Aorta (tissue), 5 donors: ENCODE measurements at regions not wholly inside any gene's neighbourhood (a gene's known extent, or its start where the extent isn't known, plus 50 kb on each side); places are given as distances from the start of the nearest gene placed in this dataset.

Experiments used
- ATAC-seq: fragments of 200-7000 bp; cut with Tn5 transposase; one replicate; pipeline ENCODE4 v1.9.1; 2022; ENCODE audit warnings: moderate library complexity; ENCODE audit not compliant: low FRiP score
- DNase-seq, 2 donors: peaks; one replicate each; pipeline ENCODE4 v3.0.0-alpha.2; 2020
- H3K27ac ChIP-seq, 2 donors: one replicate each; pipeline ENCODE4 v1.5.1; 2013; ENCODE audit warnings: low read length in 2 of 2, mild to moderate bottlenecking in 2 of 2, moderate library complexity in 2 of 2, control low read depth in 1 of 2, inconsistent platforms in 1 of 2, low read depth in 1 of 2
- H3K27me3 ChIP-seq, 2 donors: one replicate each; pipeline ENCODE4 v1.6.1; 2013; ENCODE audit warnings: control low read depth in 1 of 2, low read length in 1 of 2, mild to moderate bottlenecking in 1 of 2, moderate library complexity in 1 of 2; ENCODE audit not compliant: insufficient read depth in 2 of 2, control insufficient read depth in 1 of 2
- H3K36me3 ChIP-seq, 2 donors: one replicate each; pipeline ENCODE4 v1.6.1; 2013; ENCODE audit warnings: control low read depth in 1 of 2, low read length in 1 of 2, mild to moderate bottlenecking in 1 of 2; ENCODE audit not compliant: insufficient read depth in 2 of 2, control insufficient read depth in 1 of 2
- H3K4me1 ChIP-seq, 2 donors: one replicate each; pipeline ENCODE4 v1.6.1; 2013; ENCODE audit warnings: low read length in 2 of 2, control low read depth in 1 of 2, mild to moderate bottlenecking in 1 of 2, moderate library complexity in 1 of 2; ENCODE audit not compliant: insufficient read depth in 2 of 2, control insufficient read depth in 1 of 2
- H3K4me3 ChIP-seq, 2 donors: one replicate each; pipeline ENCODE4 v1.5.1; 2013; ENCODE audit warnings: low read length in 2 of 2, control low read depth in 1 of 2, mild to moderate bottlenecking in 1 of 2
- H3K9me3 ChIP-seq: one replicate; pipeline ENCODE4 v1.6.1; 2013; ENCODE audit warnings: mild to moderate bottlenecking, low read length; ENCODE audit not compliant: control insufficient read depth
- WGBS, 2 donors: extraction: QIAGEN DNeasy Blood & Tissue Kit; methylation state at CpG; one replicate each; pipeline ENCODE4 v1.1.7; 2013; 5-methylcytosine and 5-hydroxymethylcytosine counted together
- intact Hi-C, 2 donors: fragments of 100-400 bp; cut with DNase I; formaldehyde crosslinking; loops; one replicate each; pipeline versions ENCODE4 v1.14.2 to v1.15.0; 2022
- donor health status: healthy with polysubstance abuse.
- donor health status: Bipolar disorder and iron deficiency.
- donor health status: DM: no; HTN: no; CAD: no.
- donor health status: DM: no; HTN: no; CAD: no.
- donor health status: DM: yes; HTN: yes; CAD: no.

DNA sequence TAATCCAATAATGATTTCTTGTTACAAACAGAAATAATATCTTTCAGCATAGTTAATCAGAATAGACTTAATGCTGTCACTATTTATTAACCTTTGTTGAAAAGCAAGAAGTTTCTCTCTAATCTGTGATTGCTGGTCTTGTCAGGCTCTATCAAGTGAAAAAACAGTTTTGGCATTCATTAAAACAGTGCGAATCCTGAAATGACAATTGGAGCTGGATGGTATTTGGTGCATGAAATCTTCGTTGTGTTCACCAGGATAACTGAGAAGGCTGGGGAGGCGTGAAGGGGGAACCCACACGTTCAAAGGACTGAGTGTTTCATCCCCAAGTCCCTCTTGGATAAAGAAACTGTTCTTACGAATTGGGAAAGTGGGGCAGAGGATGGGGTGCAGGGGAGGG lies 190.2 kb upstream of the MYL2 start:
- no peaks in the 10 kb centered on the region for H3K4me1 ChIP-seq
- H3K9me3 ChIP-seq: no peaks in the 10 kb centered on the region
- no peak overlapping the region for H3K4me3 ChIP-seq
- H3K36me3 ChIP-seq: no peaks in the 10 kb centered on the region
- DNase-seq: no peak
- WGBS, 2 donors: 76 to 79% methylated on average over 5 of the region's 5 CpGs
- ATAC-seq: no peak
- intact Hi-C loops: no loop called here
- no peak overlapping the region for H3K27ac ChIP-seq
- no peaks in the 10 kb centered on the region for H3K27me3 ChIP-seq

DNA sequence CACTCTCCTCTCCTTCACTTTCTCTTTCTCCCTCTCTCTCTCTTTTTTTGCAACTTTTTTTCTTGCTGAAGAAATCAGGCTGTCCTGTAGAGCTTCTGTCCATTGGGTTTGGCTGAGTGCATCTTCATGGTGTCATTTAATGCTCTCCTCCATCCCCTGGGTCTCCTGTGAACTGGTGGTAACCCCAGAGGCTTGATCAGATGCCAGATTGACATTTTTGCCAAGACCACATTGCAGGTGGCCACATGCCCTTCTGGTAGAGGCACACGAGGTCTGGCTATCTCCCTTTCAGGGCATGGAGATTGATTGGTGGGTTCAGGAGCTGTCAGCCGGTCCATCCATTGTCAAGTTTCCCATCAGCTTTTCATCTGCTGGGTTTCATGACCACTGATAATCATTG lies 188.3 kb upstream of the MYL2 start:
- intact Hi-C loops: no loop called here
- WGBS, 2 donors: 64 to 66% methylated on average over 2 of the region's 2 CpGs

GRCh38 chr12:111107392-111108178 lies 187.2 kb upstream of the MYL2 start:
- Histone ChIP-seq H3K27me3 (no peaks in the 10 kb centered on the region), H3K4me3 (no peak overlapping the region), H3K4me1 (no peaks in the 10 kb centered on the region), H3K36me3 (no peaks in the 10 kb centered on the region), H3K9me3 (no peaks in the 10 kb centered on the region), H3K27ac (no peak overlapping the region)
- intact Hi-C loops: no loop called here
- ATAC-seq (no peak), DNase-seq (no peak)
- WGBS, 2 donors: 56 to 59% methylated on average over 6 of the region's 6 CpGs

More for the DNA sequence above, 188.3 kb upstream of the MYL2 start:
- no peak overlapping the region for H3K27ac ChIP-seq
- ATAC-seq (no peak), DNase-seq (no peak)
- H3K9me3 ChIP-seq: no peaks in the 10 kb centered on the region
- H3K27me3 ChIP-seq: no peaks in the 10 kb centered on the region
- no peaks in the 10 kb centered on the region for H3K4me1 ChIP-seq
- H3K4me3 ChIP-seq: no peak overlapping the region
- no peaks in the 10 kb centered on the region for H3K36me3 ChIP-seq

DNA sequence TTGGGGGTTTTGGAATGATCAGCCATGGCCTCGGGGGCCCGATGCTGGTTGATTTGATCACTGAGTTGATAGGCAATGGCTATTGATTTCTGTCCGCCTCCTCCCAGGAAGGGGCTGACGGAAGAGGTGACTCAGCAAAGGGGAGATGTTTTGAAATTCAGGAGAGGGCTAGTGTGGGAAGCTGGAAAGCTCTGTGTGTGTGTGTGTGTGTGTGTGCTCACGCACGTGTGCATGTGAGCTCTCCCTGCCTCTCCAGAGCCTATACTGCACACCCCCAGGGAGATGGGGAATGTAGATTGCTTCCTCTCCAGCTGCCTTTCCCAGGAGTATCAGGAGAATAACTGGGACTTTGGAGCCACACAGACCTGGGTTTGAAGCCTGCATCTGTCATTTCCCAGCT lies 184.9 kb upstream of the MYL2 start:
- intact Hi-C loops: no loop called here
- no peaks in the 10 kb centered on the region for H3K4me1 ChIP-seq
- H3K9me3 ChIP-seq: no peaks in the 10 kb centered on the region
- no peak overlapping the region for H3K27ac ChIP-seq
- no peaks in the 10 kb centered on the region for H3K27me3 ChIP-seq
- DNase-seq (no peak), ATAC-seq (no peak)
- WGBS, 2 donors: 47 to 49% methylated on average over 6 of the region's 6 CpGs
- no peaks in the 10 kb centered on the region for H3K36me3 ChIP-seq
- no peak overlapping the region for H3K4me3 ChIP-seq

- DNase-seq (no peak), ATAC-seq (no peak)
- no peaks in the 10 kb centered on the region for H3K36me3 ChIP-seq
- H3K9me3 ChIP-seq: no peaks in the 10 kb centered on the region
- no peak overlapping the region for H3K27ac ChIP-seq
- no peaks in the 10 kb centered on the region for H3K4me1 ChIP-seq
- 43 to 45% methylated on average over 2 of the region's 2 CpGs for WGBS, 2 donors
- H3K4me3 ChIP-seq: no peak overlapping the region
- intact Hi-C loops: no loop called here
- H3K27me3 ChIP-seq: no peaks in the 10 kb centered on the region
These were observed 183.2 kb upstream of the MYL2 start for GRCh38 chr12:111103583-111103982.

DNA sequence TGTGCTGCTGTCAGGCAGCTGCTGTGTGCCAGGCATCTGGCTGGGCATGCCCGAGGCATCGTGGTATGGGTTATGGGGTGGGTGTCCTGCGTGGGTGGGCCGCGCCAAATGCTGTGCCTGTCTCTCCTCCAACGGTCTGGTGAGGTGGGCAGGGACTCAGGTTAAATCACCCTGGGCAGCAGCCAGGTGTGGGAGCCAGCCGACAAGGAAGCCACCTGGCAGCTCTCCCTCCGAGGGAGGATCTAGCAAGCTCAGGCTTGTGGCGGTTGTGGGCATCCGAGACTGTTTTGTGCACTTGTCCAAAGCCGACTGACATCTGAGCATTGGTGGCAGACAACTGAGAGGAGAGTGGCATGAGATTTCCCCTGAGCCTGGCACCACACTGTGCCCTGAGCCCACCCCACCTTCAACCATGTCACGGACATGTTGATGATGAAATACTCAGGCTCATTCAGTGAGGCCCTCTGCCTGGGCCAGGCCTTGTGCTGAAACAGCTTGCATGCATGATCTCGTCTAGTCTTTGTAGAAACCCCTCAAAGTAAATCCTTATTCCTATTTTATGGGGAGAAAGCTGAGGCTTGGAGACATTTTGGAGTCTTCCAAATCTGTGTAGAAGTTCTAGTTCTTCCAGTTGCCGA lies 181.8 kb upstream of the MYL2 start:
- H3K27me3 ChIP-seq: no peaks in the 10 kb centered on the region
- H3K4me3 ChIP-seq: no peak overlapping the region
- DNase-seq (no peak), ATAC-seq (no peak)
- no peaks in the 10 kb centered on the region for H3K4me1 ChIP-seq
- intact Hi-C loops: no loop called here
- 34 to 35% methylated on average over 14 of the region's 14 CpGs for WGBS, 2 donors
- H3K9me3 ChIP-seq: no peaks in the 10 kb centered on the region
- no peaks in the 10 kb centered on the region for H3K36me3 ChIP-seq
- no peak overlapping the region for H3K27ac ChIP-seq

DNA sequence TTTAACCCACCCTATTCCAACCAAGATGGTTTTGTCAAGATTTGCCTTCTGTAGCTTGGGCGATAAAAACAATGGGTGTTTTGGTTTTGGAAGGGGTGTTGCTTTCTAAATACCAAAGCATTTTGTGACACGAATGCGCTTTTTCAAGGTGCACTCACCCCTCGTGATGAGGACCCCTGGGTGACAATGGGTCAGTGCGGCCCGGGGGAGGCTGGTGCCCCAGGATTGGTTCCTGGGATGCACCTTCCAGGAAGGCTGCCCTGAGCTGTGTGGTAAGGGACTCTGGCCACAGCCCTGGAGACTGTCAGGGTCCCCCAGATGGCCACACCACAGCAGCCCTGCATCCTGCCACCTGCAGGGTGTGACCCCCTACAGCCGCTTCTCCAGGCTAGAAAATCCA lies 180.6 kb upstream of the MYL2 start:
- Histone ChIP-seq H3K27me3 (no peaks in the 10 kb centered on the region), H3K4me1 (no peaks in the 10 kb centered on the region), H3K4me3 (no peak overlapping the region), H3K9me3 (no peaks in the 10 kb centered on the region), H3K27ac (no peak overlapping the region), H3K36me3 (no peaks in the 10 kb centered on the region)
- DNase-seq (no peak), ATAC-seq (no peak)
- intact Hi-C loops: no loop called here
- 85 to 86% methylated on average over 7 of the region's 7 CpGs for WGBS, 2 donors

GRCh38 chr12:111100554-111100953 lies 180.2 kb upstream of the MYL2 start:
- intact Hi-C loops: no loop called here
- DNase-seq (no peak), ATAC-seq (no peak)
- Histone ChIP-seq H3K36me3 (no peaks in the 10 kb centered on the region), H3K27ac (no peak overlapping the region), H3K4me1 (no peaks in the 10 kb centered on the region), H3K9me3 (no peaks in the 10 kb centered on the region), H3K4me3 (no peak overlapping the region), H3K27me3 (no peaks in the 10 kb centered on the region)
- WGBS, 2 donors: 81 to 85% methylated on average over 4 of the region's 4 CpGs

DNA sequence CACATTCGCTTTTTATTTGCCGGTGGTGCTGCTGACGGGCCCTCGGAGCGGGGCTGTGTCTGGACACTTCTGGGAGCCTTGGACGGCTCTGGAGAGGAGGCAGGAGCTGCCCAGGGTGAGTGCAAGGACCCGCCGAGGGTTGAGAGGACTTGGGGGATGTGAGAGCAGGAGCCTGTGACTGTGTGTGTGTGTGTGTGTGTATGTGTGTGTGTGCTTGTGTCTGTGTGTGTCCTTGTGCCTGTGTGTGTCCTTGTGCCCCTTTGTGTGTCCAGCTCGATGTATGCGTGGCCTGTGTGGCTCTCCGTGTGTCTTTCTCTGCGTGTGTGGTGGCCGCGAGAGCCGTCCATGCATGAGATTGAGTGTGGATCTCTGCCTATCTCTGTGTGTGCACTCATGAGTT lies 179.6 kb upstream of the MYL2 start:
- Histone ChIP-seq H3K4me3 (no peak overlapping the region), H3K27ac (no peak overlapping the region), H3K9me3 (no peaks in the 10 kb centered on the region), H3K27me3 (no peaks in the 10 kb centered on the region), H3K4me1 (no peaks in the 10 kb centered on the region), H3K36me3 (no peaks in the 10 kb centered on the region)
- DNase-seq (no peak), ATAC-seq (no peak)
- WGBS, 2 donors: 84 to 85% methylated on average over 15 of the region's 15 CpGs
- intact Hi-C loops: no loop called here
